H7 (cell line): ENCODE measurements at regions not wholly inside any gene's neighbourhood (a gene's known extent, or its start where the extent isn't known, plus 50 kb on each side); places are given as distances from the start of the nearest gene placed in this dataset.
"Not testable (repeated sequence)": the region's sequence is repeated elsewhere in the genome, so short reads cannot be mapped to it uniquely, and the experiment has no call there.

Experiments
- DNase-seq: peaks from one replicate; pipeline ENCODE4 v3.0.0; 2012
- H3K27me3 ChIP-seq: 2 replicates; pipeline ENCODE4 v1.6.0; 2011; ENCODE audit warnings: mild to moderate bottlenecking, low read length; ENCODE audit not compliant: control insufficient read depth, insufficient read depth
- H3K36me3 ChIP-seq: replicated peaks from 2 replicates; pipeline ENCODE4 v1.5.1; 2011; ENCODE audit warnings: low read length; ENCODE audit not compliant: control insufficient read depth, insufficient read depth
- H3K4me3 ChIP-seq: 2 replicates; pipeline ENCODE4 v1.5.1; 2011; ENCODE audit warnings: low read depth, mild to moderate bottlenecking, control low read depth, low read length, moderate library complexity; ENCODE audit not compliant: insufficient read depth

DNA sequence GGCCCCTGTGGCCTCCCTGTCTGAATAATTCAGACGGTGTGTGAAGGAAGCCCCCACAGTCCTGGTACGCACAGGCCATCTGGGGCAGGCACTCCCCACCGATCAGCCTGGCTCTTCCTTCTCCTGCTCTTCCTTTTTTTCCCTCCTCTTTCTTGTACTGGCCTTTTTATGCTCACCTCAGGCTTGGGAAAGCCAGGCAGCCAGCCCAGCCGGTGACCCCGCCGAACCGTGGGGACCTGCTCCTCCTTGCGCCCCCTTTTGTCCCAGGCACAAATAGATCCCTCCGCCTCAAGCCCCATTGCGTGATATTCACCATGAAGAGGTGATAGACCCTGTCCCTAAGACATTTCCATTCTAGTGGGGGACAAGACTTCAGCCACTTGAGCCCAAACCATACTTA is 80.2 kb upstream of the BRD7 start:
- Histone ChIP-seq H3K4me3 (no peak overlapping the region), H3K27me3 (no peaks in the 10 kb centered on the region), H3K36me3 (no peaks in the 10 kb centered on the region)
- DNase-seq, result no peak

DNA sequence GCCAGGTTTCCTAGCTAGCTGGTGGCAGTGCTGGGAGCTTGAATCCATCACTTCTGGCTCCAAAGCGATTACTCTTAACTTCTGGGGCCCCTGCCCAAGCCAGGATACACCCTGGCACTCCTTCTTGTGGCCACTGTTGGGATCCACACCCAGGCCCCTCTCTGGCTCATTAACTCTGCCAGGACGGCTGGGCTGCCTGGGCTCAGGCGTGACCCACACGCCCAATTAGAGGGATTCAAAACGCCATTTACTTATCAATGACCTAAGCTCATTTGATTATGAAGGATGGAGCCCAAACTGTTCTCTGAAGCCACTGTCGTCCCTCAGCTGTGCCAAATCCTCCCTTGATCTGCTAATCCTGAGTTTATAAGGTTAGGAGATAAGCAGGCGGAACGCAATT is 79.7 kb upstream of the BRD7 start:
- Histone ChIP-seq H3K4me3 (no peak overlapping the region), H3K27me3 (no peaks in the 10 kb centered on the region), H3K36me3 (no peaks in the 10 kb centered on the region)
- peak; percentile 91 for DNase-seq

GRCh38 chr16:50447386-50447785 is 78.6 kb upstream of the BRD7 start:
- not testable (repeated sequence) for DNase-seq, H3K4me3 ChIP-seq, H3K36me3 ChIP-seq, H3K27me3 ChIP-seq

DNA sequence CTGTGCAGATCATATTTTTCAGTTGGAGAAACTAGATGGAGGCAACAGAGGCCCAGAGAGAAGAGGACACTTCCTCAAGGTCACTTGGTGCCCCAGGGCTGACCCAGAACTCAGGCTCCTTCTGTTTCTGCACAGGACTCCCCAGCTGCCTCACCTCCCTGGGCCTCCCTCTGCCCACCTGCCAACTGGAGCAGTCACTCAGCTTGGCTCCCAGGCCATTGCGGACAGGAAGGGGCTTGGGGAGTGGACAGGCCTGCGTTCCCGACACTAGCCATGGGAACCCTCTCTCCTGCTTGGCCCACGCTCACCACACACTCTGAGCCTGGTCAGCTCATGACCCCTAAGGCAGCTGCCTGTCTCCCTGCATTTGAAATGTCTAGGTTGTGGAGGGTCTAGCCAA is 78.1 kb upstream of the BRD7 start:
- Histone ChIP-seq H3K27me3 (no peaks in the 10 kb centered on the region), H3K36me3 (no peaks in the 10 kb centered on the region), H3K4me3 (no peak overlapping the region)
- no peak for DNase-seq

- Histone ChIP-seq H3K27me3 (no peaks in the 10 kb centered on the region), H3K4me3 (no peak overlapping the region), H3K36me3 (no peaks in the 10 kb centered on the region)
- peak; percentile 72 for DNase-seq
These were observed 77.1 kb upstream of the BRD7 start for GRCh38 chr16:50445621-50446555.

GRCh38 chr16:50444526-50444925 is 75.7 kb upstream of the BRD7 start:
- Histone ChIP-seq H3K4me3 (no peak overlapping the region), H3K27me3 (no peaks in the 10 kb centered on the region), H3K36me3 (no peaks in the 10 kb centered on the region)
- no peak for DNase-seq

DNA sequence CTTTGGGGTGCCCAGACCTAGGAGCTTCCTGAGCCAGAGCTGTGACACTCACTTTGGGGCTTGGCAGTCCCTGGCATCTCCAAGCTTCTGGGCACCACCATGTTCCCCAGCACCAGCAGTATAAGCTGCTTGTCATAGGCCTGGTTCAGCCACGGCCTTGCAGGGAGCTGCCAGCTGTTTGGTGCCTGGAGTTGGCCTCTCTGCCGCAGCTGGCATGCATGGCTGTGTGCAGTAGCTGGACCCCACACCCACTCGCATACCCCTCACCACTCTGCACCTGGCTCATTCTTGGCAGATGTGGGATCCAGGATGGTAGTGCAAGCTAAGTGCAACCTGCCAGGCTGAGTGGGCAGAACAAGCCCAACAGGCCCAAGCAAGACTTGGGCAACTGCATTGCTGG is 73.4 kb upstream of the BRD7 start:
- H3K4me3 ChIP-seq, result no peak overlapping the region
- no peaks in the 10 kb centered on the region for H3K27me3 ChIP-seq
- H3K36me3 ChIP-seq, result no peaks in the 10 kb centered on the region
- DNase-seq, result no peak

- Histone ChIP-seq H3K36me3 (no peaks in the 10 kb centered on the region), H3K27me3 (no peaks in the 10 kb centered on the region), H3K4me3 (no peak overlapping the region)
- DNase-seq, result no peak
These were observed 72.8 kb upstream of the BRD7 start for GRCh38 chr16:50441486-50442157.

- Histone ChIP-seq H3K4me3 (no peak overlapping the region), H3K36me3 (no peaks in the 10 kb centered on the region), H3K27me3 (no peaks in the 10 kb centered on the region)
- DNase-seq, result no peak
These were observed 72.2 kb upstream of the BRD7 start for GRCh38 chr16:50440991-50441390.

DNA sequence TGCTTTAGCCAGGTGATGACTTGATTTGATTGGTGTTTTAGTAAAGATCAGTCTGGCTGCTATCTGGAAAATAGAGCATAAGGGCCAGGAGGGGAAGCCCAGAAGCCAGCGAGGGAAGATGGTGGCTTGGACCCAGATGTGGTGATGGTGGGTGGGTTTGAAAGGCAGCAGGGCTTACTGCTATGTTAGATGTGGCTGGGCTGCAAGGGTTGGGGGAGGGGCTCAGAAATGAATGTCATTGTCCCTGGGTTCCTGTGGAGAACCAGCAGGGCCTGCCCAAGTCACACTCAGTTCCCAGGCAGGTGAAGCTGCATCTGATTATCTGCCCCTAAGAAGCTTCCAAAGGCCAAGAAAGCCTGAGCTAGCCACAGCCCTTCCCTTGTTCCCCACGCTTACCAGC is 71.7 kb upstream of the BRD7 start:
- no peaks in the 10 kb centered on the region for H3K27me3 ChIP-seq
- no peak overlapping the region for H3K4me3 ChIP-seq
- H3K36me3 ChIP-seq, result no peaks in the 10 kb centered on the region
- DNase-seq, result peak; percentile 17

DNA sequence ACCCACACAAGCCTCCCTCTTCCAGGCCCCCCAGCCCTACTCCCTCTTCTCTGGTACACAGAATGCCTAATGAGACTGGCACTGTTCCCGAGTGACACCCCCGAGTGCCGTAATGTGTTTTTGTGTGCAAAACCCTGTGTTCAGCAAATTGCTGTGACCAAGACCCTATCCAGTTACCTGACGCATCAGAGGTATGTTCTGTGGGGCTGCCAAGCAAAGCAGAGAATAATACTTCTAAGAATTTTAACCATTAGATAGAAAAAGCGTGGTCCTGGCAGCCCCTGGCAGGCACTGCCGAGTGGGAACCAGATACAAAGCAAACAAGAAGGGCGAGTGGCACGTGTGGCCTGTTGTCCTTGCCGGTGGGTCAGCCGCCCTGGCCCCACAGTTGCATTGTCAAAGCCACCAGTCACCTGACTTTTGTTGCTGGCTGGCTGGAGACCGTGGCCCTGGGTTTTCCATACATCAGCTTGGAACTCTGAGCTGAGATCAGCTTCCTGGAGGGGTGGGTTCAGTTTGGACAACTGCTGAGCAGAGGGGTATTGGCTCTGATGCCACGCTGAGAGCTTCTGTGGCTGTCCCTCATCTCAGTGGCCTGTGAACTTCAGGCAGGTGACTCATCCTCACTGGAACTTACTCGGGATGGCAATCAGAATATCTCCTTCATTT is 69.1 kb upstream of the BRD7 start:
- Histone ChIP-seq H3K27me3 (no peaks in the 10 kb centered on the region), H3K4me3 (no peak overlapping the region), H3K36me3 (no peaks in the 10 kb centered on the region)
- DNase-seq, result no peak

DNA sequence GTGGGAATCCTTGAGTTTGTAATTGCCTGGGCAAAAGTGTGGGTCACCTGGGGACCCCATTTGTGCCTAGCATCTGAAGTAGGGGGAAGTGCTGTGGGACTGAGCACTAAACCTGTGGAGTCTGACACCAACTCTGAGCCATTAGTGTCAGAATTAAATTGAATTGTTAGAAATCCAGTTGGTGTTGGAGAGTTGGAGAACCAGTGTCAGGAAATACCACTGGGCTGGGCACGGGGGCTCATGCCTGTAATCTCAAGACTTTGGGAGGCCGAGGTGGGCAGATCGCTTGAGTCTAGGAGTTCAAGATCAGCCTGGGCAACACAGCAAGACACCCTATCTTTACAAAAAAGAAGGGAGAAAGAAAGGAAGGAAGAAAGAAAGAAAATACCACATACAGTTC is 67.5 kb upstream of the BRD7 start:
- Histone ChIP-seq H3K36me3 (no peaks in the 10 kb centered on the region), H3K27me3 (no peaks in the 10 kb centered on the region), H3K4me3 (no peak overlapping the region)
- no peak for DNase-seq

DNA sequence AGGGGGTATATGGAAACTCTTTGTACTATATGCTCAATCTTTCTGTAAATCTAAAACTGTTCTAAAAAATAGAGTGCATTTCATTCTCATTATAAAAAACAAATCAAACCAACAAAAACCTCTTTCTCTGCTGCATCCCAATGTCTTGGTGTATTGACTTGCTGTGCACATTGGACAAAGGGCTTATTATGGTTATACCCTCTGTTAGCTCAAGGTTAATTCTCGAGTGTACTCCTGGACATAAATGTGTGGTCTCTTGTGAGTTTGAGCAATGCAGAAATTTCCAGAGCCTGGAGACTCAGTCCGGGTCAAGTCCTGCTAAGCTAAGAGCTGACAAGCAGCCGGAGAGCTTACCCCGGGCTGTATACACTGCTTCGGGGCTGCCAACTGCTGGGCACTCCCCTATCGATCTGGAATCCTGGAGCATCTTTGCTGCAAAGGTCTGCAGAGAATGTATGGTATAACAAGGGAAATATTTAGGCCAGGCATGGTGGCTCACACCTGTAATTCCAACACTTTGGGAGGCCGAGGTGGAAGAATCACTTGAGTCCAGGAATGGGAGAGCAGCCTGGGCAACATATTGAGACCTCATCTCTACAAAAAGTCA is 66.2 kb upstream of the BRD7 start:
- Histone ChIP-seq H3K27me3 (no peaks in the 10 kb centered on the region), H3K36me3 (no peaks in the 10 kb centered on the region), H3K4me3 (no peak overlapping the region)
- no peak for DNase-seq

DNA sequence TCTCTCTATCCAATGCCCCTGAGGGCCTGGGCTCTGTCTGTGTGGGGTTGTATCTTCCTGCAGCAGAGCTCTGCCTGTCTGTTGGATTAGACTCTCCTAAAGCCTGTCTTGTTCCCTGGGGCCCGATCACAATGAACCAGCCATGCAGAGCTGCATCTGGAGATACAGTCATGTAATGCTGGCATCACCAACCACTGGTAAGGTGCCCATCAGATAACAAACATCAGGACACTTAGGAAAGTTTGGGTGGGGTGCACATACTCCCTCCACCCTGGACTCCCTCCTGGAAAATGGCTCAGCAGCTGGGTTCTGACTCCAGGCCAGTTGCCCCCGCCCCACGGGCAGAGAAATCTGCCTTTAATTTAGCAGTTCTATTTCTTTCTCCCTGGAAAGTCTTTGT is 61.3 kb upstream of the BRD7 start:
- Histone ChIP-seq H3K27me3 (no peaks in the 10 kb centered on the region), H3K36me3 (no peaks in the 10 kb centered on the region), H3K4me3 (no peak overlapping the region)
- DNase-seq, result no peak
